ENCODE measurements at regions not wholly inside any gene's neighbourhood (a gene's known extent, or its start where the extent isn't known, plus 50 kb on each side); places are given as distances from the start of the nearest gene placed in this dataset.

- no peak for TF ChIP-seq RFX5 (IDR thresholded peaks at IDR 0.05; ENCODE audit: low read depth, low read length)
- no peak for TF ChIP-seq MXI1 (IDR thresholded peaks at IDR 0.05; ENCODE audit: low read depth, low read length)
- no peak for TF ChIP-seq POLR2A (IDR thresholded peaks at IDR 0.05; ENCODE audit: low read depth, low read length)
Measured at GRCh38 chr4:167787231-167787630, 305.1 kb upstream of the ANXA10 start.

All from GM12878 (cell line).